ENCODE measurements at regions not wholly inside any gene's neighbourhood (a gene's known extent, or its start where the extent isn't known, plus 50 kb on each side); places are given as distances from the start of the nearest gene placed in this dataset.

- no peak for TF ChIP-seq CHD7 (IDR thresholded peaks at IDR 0.05; ENCODE audit: insufficient replicate concordance, low read length)
- no peak for TF ChIP-seq E2F6 (IDR thresholded peaks at IDR 0.05)
- TF ChIP-seq GTF2F1 (IDR thresholded peaks at IDR 0.05; ENCODE audit: borderline replicate concordance, low read depth, low read length): no peak
Measured at GRCh38 chr6:149260214-149260874, 57.2 kb upstream of the TAB2 start (continued).

Data from H1 (cell line).